NCI-H2196 (cell line): ENCODE measurements at regions not wholly inside any gene's neighbourhood (a gene's known extent, or its start where the extent isn't known, plus 50 kb on each side); places are given as distances from the start of the nearest gene placed in this dataset.
A peak's percentile ranks its signal among the peaks of the same experiment; 100 is the strongest.
"Not testable (repeated sequence)": the region's sequence is repeated elsewhere in the genome, so short reads cannot be mapped to it uniquely, and the experiment has no call there.

Experiments used
- DNase-seq: peaks from one replicate; lab custom pipeline; 2025; ENCODE audit not compliant: unreplicated experiment; lab: John Stamatoyannopoulos, UW

- DNase-seq, result not testable (repeated sequence)
Observed at GRCh38 chr6:57984575-57984974, 667.1 kb downstream of the PRIM2 start.

- peak; percentile 8 for DNase-seq
Observed at GRCh38 chr6:57985734-57986133, 668.3 kb downstream of the PRIM2 start.

GRCh38 chr6:57986584-57986983 is 669.2 kb downstream of the PRIM2 start:
- not testable (repeated sequence) for DNase-seq

- DNase-seq, result not testable (repeated sequence)
Observed at GRCh38 chr6:57989520-57990080, 672.2 kb downstream of the PRIM2 start.

GRCh38 chr6:57998858-57999619 is 681.6 kb downstream of the PRIM2 start:
- not testable (repeated sequence) for DNase-seq

- not testable (repeated sequence) for DNase-seq
Observed at GRCh38 chr6:58000233-58000632, 682.8 kb downstream of the PRIM2 start.

- DNase-seq, result not testable (repeated sequence)
Observed at GRCh38 chr6:58003417-58004167, 686.2 kb downstream of the PRIM2 start.

- DNase-seq, result not testable (repeated sequence)
Observed at GRCh38 chr6:58007334-58008000, 690.0 kb downstream of the PRIM2 start.

- DNase-seq, result not testable (repeated sequence)
Observed at GRCh38 chr6:58008001-58008335, 690.5 kb downstream of the PRIM2 start.

GRCh38 chr6:58011954-58012600 is 694.6 kb downstream of the PRIM2 start:
- not testable (repeated sequence) for DNase-seq

- not testable (repeated sequence) for DNase-seq
Observed at GRCh38 chr6:58016614-58017013, 699.2 kb downstream of the PRIM2 start.

- DNase-seq, result not testable (repeated sequence)
Observed at GRCh38 chr6:58028188-58028587, 710.8 kb downstream of the PRIM2 start.

GRCh38 chr6:58038213-58038612 is 720.8 kb downstream of the PRIM2 start:
- DNase-seq, result not testable (repeated sequence)

- not testable (repeated sequence) for DNase-seq
Observed at GRCh38 chr6:58046584-58046983, 729.2 kb downstream of the PRIM2 start.

- DNase-seq, result not testable (repeated sequence)
Observed at GRCh38 chr6:58047389-58047788, 730.0 kb downstream of the PRIM2 start.

GRCh38 chr6:58047865-58048264 is 730.4 kb downstream of the PRIM2 start:
- not testable (repeated sequence) for DNase-seq

- not testable (repeated sequence) for DNase-seq
Observed at GRCh38 chr6:58055465-58056176, 738.2 kb downstream of the PRIM2 start.

GRCh38 chr6:58059701-58060100 is 742.3 kb downstream of the PRIM2 start:
- not testable (repeated sequence) for DNase-seq

- not testable (repeated sequence) for DNase-seq
Observed at GRCh38 chr6:58063542-58063941, 746.1 kb downstream of the PRIM2 start.
